DOHH2 (cell line): ENCODE measurements at regions not wholly inside any gene's neighbourhood (a gene's known extent, or its start where the extent isn't known, plus 50 kb on each side); places are given as distances from the start of the nearest gene placed in this dataset.

Experiments
- H3F3A ChIP-seq: fragments of 200-600 bp; sonication (generic), shearing (Covaris generic); 2 replicates; pipeline ENCODE4 v1.6.0; 2016; ENCODE audit warnings: antibody characterized with exemption, mild to moderate bottlenecking; ENCODE audit not compliant: control insufficient read depth, insufficient read depth
- H3K27ac ChIP-seq: fragments of 200-600 bp; sonication (generic); 2 replicates; pipeline ENCODE4 v1.5.1; 2014; ENCODE audit warnings: low read depth, mild to moderate bottlenecking, low read length, moderate library complexity
- H3K27me3 ChIP-seq: fragments of 200-600 bp; sonication (generic); 2 replicates; pipeline ENCODE4 v1.6.1; 2014; ENCODE audit warnings: mild to moderate bottlenecking, low read length, mixed read lengths; ENCODE audit not compliant: control insufficient read depth
- H3K36me3 ChIP-seq: fragments of 200-600 bp; sonication (generic); 2 replicates; pipeline ENCODE4 v1.6.1; 2014; ENCODE audit warnings: mild to moderate bottlenecking, low read length, moderate library complexity, mixed read lengths; ENCODE audit not compliant: control insufficient read depth
- H3K4me1 ChIP-seq: fragments of 200-600 bp; sonication (generic); 2 replicates; pipeline ENCODE4 v1.6.1; 2014; ENCODE audit warnings: mild to moderate bottlenecking, low read length, mixed read lengths; ENCODE audit not compliant: control insufficient read depth
- H3K4me2 ChIP-seq: fragments of 200-600 bp; sonication (generic); 2 replicates; pipeline ENCODE4 v1.6.0; 2014; ENCODE audit warnings: mild to moderate bottlenecking, low read length, moderate library complexity
- H3K4me3 ChIP-seq: fragments of 200-600 bp; sonication (generic); 2 replicates; pipeline ENCODE4 v1.5.1; 2014; ENCODE audit warnings: mild to moderate bottlenecking, low read length, mixed read lengths
- H3K79me2 ChIP-seq: fragments of 200-600 bp; sonication (generic); 2 replicates; pipeline ENCODE4 v1.6.1; 2014; ENCODE audit warnings: mild to moderate bottlenecking, low read length, mixed read lengths; ENCODE audit not compliant: control insufficient read depth
- H3K9me2 ChIP-seq: fragments of 200-600 bp; sonication (generic); replicated peaks from 2 replicates; pipeline ENCODE4 v1.6.1; 2014; ENCODE audit warnings: mild to moderate bottlenecking, low read length, mixed read lengths; ENCODE audit not compliant: control insufficient read depth
- H3K9me3 ChIP-seq: fragments of 200-600 bp; sonication (generic); 2 replicates; pipeline ENCODE4 v1.6.1; 2014; ENCODE audit warnings: antibody characterized with exemption, low read length, mixed read lengths; ENCODE audit not compliant: control insufficient read depth, insufficient read depth
- H4K20me1 ChIP-seq: fragments of 200-600 bp; sonication (generic); 2 replicates; pipeline ENCODE4 v1.6.0; 2014; ENCODE audit warnings: low read depth, mild to moderate bottlenecking, antibody characterized with exemption, low read length, moderate library complexity; ENCODE audit not compliant: control insufficient read depth, insufficient read depth
- EZH2phosphoT487 ChIP-seq: fragments of 200-600 bp; sonication (generic); IDR thresholded peaks from 2 replicates; pipeline ENCODE4 v1.6.1; 2017; ENCODE audit warnings: borderline replicate concordance, mild to moderate bottlenecking, antibody characterized with exemption, low read length, moderate library complexity, mixed read lengths
- TF ChIP-seq, protein P1 (sequence below): fragments of 200-600 bp; sonication (generic); IDR thresholded peaks from one replicate; pipeline ENCODE4 v1.5.1; 2014; ENCODE audit warnings: antibody characterized with exemption, mild to moderate bottlenecking, low read depth, low read length; ENCODE audit not compliant: poor library complexity, severe bottlenecking

- Histone ChIP-seq H3K79me2 (no peaks in the 10 kb centered on the region), H3K9me2 (no peaks in the 10 kb centered on the region), H4K20me1 (no peaks in the 10 kb centered on the region; the same call in 1 of the 2 replicates), H3F3A (no peaks in the 10 kb centered on the region), H3K9me3 (no peaks in the 10 kb centered on the region), H3K36me3 (no peaks in the 10 kb centered on the region), H3K4me2 (no peak overlapping the region), H3K4me3 (no peak overlapping the region), H3K27me3 (peaks cover 24% of the 10 kb centered on the region), H3K27ac (no peak overlapping the region), H3K4me1 (no peaks in the 10 kb centered on the region)
- TF ChIP-seq, protein P1, sequence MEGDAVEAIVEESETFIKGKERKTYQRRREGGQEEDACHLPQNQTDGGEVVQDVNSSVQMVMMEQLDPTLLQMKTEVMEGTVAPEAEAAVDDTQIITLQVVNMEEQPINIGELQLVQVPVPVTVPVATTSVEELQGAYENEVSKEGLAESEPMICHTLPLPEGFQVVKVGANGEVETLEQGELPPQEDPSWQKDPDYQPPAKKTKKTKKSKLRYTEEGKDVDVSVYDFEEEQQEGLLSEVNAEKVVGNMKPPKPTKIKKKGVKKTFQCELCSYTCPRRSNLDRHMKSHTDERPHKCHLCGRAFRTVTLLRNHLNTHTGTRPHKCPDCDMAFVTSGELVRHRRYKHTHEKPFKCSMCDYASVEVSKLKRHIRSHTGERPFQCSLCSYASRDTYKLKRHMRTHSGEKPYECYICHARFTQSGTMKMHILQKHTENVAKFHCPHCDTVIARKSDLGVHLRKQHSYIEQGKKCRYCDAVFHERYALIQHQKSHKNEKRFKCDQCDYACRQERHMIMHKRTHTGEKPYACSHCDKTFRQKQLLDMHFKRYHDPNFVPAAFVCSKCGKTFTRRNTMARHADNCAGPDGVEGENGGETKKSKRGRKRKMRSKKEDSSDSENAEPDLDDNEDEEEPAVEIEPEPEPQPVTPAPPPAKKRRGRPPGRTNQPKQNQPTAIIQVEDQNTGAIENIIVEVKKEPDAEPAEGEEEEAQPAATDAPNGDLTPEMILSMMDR: no peak
- no peak for TF ChIP-seq EZH2phosphoT487
These were observed 133.7 kb upstream of the ZMIZ1 start for GRCh38 chr10:78934994-78935602.

DNA sequence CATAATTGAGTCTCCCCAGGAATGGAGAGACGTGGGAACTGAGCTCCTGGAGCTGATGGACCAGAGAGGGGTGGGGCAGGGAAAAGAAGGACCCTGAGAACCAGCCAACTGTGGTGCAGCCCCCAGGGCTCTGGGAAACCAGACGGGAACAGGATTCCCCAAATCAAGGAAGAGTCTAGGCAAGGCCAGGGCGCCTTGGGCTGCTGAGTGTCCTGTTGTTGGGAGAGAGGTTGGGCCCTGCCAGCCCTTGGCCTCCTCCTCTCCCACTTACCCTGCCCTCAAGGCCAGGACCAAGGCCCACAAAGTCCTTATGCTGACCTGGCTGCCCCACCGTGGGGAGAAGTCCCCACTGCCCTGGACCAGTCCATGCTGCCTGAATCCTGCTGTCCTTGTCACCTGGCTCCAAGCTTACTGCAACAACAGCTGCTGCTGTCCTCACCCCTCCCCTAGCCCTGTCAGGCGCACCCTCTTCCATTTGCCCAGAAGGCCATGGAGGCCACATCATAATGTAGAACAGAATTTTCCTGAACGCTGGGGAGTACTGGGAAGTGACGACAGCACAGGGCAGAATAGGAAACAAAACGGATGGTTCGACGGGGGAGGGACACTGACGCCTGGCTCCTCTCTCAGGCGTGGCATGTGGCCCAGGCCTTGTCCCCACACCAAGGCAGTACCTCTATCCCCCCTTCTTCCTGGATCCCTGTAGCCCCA is 132.9 kb upstream of the ZMIZ1 start:
- Histone ChIP-seq H3K4me2 (no peak overlapping the region), H3K27me3 (peaks cover 20% of the 10 kb centered on the region), H3K9me3 (no peaks in the 10 kb centered on the region), H3K79me2 (no peaks in the 10 kb centered on the region), H3K27ac (no peak overlapping the region), H4K20me1 (no peaks in the 10 kb centered on the region; the same call in 1 of the 2 replicates), H3K4me1 (no peaks in the 10 kb centered on the region), H3F3A (no peaks in the 10 kb centered on the region), H3K9me2 (no peaks in the 10 kb centered on the region), H3K4me3 (no peak overlapping the region), H3K36me3 (no peaks in the 10 kb centered on the region)
- no peak for TF ChIP-seq EZH2phosphoT487
- TF ChIP-seq, protein P1: no peak

- Histone ChIP-seq H3K36me3 (no peaks in the 10 kb centered on the region), H3K4me3 (no peak overlapping the region), H3K79me2 (no peaks in the 10 kb centered on the region), H3K4me2 (no peak overlapping the region), H3K9me3 (no peaks in the 10 kb centered on the region), H3F3A (no peaks in the 10 kb centered on the region), H3K9me2 (no peaks in the 10 kb centered on the region), H3K27ac (no peak overlapping the region), H4K20me1 (no peaks in the 10 kb centered on the region; the same call in 1 of the 2 replicates), H3K27me3 (peaks cover 16% of the 10 kb centered on the region), H3K4me1 (no peaks in the 10 kb centered on the region)
- TF ChIP-seq, protein P1: no peak
- no peak for TF ChIP-seq EZH2phosphoT487
These were observed 132.1 kb upstream of the ZMIZ1 start for GRCh38 chr10:78936412-78937342.
